ENCODE measurements at regions not wholly inside any gene's neighbourhood (a gene's known extent, or its start where the extent isn't known, plus 50 kb on each side); places are given as distances from the start of the nearest gene placed in this dataset.

GRCh38 chr11:24411791-24412190 is 85.1 kb upstream of the LUZP2 start:
- TF ChIP-seq CTCF (IDR thresholded peaks at IDR 0.05), result no peak
- TF ChIP-seq POLR2A (IDR thresholded peaks at IDR 0.05), result no peak
